ENCODE measurements at regions not wholly inside any gene's neighbourhood (a gene's known extent, or its start where the extent isn't known, plus 50 kb on each side); places are given as distances from the start of the nearest gene placed in this dataset.
A peak's percentile ranks its signal among the peaks of the same experiment; 100 is the strongest.

GRCh38 chr1:22371408-22371807 is 80.2 kb upstream of the ZBTB40 start:
- peaks cover 15% of the 10 kb centered on the region for H3K4me1 Mint-ChIP-seq
- H3K9me3 Mint-ChIP-seq = peaks cover 10% of the 10 kb centered on the region
- no peak overlapping the region for H3K4me3 Mint-ChIP-seq
- peaks cover 87% of the 10 kb centered on the region for H3K27me3 Mint-ChIP-seq (ENCODE audit: low read depth, poor library complexity)
- no peak for TF ChIP-seq CTCF (IDR thresholded peaks at IDR 0.05)
- no peaks in the 10 kb centered on the region for H3K36me3 Mint-ChIP-seq (ENCODE audit: low read depth)
- H3K27ac Mint-ChIP-seq = peak overlapping the region; percentile 89
- no peak for DNase-seq

GRCh38 chr1:22373252-22373651 is 78.4 kb upstream of the ZBTB40 start:
- DNase-seq = no peak
- peaks cover 87% of the 10 kb centered on the region for H3K27me3 Mint-ChIP-seq (ENCODE audit: low read depth, poor library complexity)
- H3K36me3 Mint-ChIP-seq (ENCODE audit: low read depth) = no peaks in the 10 kb centered on the region
- no peak overlapping the region for H3K27ac Mint-ChIP-seq
- H3K4me1 Mint-ChIP-seq = peaks cover 20% of the 10 kb centered on the region
- no peak for TF ChIP-seq CTCF (IDR thresholded peaks at IDR 0.05)
- H3K4me3 Mint-ChIP-seq = no peak overlapping the region
- H3K9me3 Mint-ChIP-seq = peaks cover 10% of the 10 kb centered on the region

GRCh38 chr1:22374001-22374400 is 77.7 kb upstream of the ZBTB40 start:
- peaks cover 87% of the 10 kb centered on the region for H3K27me3 Mint-ChIP-seq (ENCODE audit: low read depth, poor library complexity)
- peaks cover 20% of the 10 kb centered on the region for H3K4me1 Mint-ChIP-seq
- no peak overlapping the region for H3K4me3 Mint-ChIP-seq
- TF ChIP-seq CTCF (IDR thresholded peaks at IDR 0.05) = no peak
- DNase-seq = no peak
- no peaks in the 10 kb centered on the region for H3K36me3 Mint-ChIP-seq (ENCODE audit: low read depth)
- H3K27ac Mint-ChIP-seq = no peak overlapping the region
- H3K9me3 Mint-ChIP-seq = peaks cover 10% of the 10 kb centered on the region

- Mint-ChIP-seq H3K4me1 (peaks cover 20% of the 10 kb centered on the region), H3K36me3 (ENCODE audit: low read depth) (no peaks in the 10 kb centered on the region), H3K9me3 (peaks cover 10% of the 10 kb centered on the region), H3K4me3 (no peak overlapping the region), H3K27ac (no peak overlapping the region), H3K27me3 (ENCODE audit: low read depth, poor library complexity) (peaks cover 86% of the 10 kb centered on the region)
- no peak for TF ChIP-seq CTCF (IDR thresholded peaks at IDR 0.05)
- DNase-seq = no peak
These were observed 76.0 kb upstream of the ZBTB40 start for GRCh38 chr1:22375601-22376000.

- no peak for DNase-seq
These were observed 75.7 kb upstream of the ZBTB40 start for GRCh38 chr1:22376001-22376400.

More at GRCh38 chr1:22376001-22376400, 75.7 kb upstream of the ZBTB40 start:
- peaks cover 10% of the 10 kb centered on the region for H3K9me3 Mint-ChIP-seq
- H3K4me3 Mint-ChIP-seq = no peak overlapping the region
- TF ChIP-seq CTCF (IDR thresholded peaks at IDR 0.05) = no peak
- H3K36me3 Mint-ChIP-seq (ENCODE audit: low read depth) = no peaks in the 10 kb centered on the region
- peak overlapping the region; percentile 38 for H3K27ac Mint-ChIP-seq
- H3K27me3 Mint-ChIP-seq (ENCODE audit: low read depth, poor library complexity) = peaks cover 86% of the 10 kb centered on the region
- H3K4me1 Mint-ChIP-seq = peaks cover 20% of the 10 kb centered on the region

All from nephron progenitor cell (in vitro differentiated cells).